H1 (cell line): ENCODE measurements at regions not wholly inside any gene's neighbourhood (a gene's known extent, or its start where the extent isn't known, plus 50 kb on each side); places are given as distances from the start of the nearest gene placed in this dataset.

Source experiments
- CTCF ChIA-PET: fragments of 300-600 bp; sonication (Branson Sonifier 250); formaldehyde crosslinking; loops from one replicate; lab custom pipeline; 2021; ENCODE audit not compliant: partially characterized antibody; lab: Charles Lee
- POLR2A ChIA-PET: fragments of 300-600 bp; sonication (Branson Sonifier 250); formaldehyde crosslinking; loops from one replicate; lab custom pipeline; 2021; ENCODE audit warnings: inconsistent platforms; ENCODE audit not compliant: partially characterized antibody; lab: Charles Lee
- DNase-seq, 2 experiments: peaks; one replicate each; pipeline versions ENCODE4 v3.0.0 to v3.0.0-alpha.2; 2010 to 2022; ENCODE audit warnings: low spot score in 2 of 2, low read depth in 1 of 2, mixed read lengths in 1 of 2
- FAIRE-seq: peaks from 2 replicates; lab custom pipeline; 2011; peaks lifted over from hg19 to GRCh38; lab: Jason Lieb, UNC
- H2AFZ ChIP-seq: 2 replicates; pipeline ENCODE4 v1.8.1; 2012; ENCODE audit warnings: low read length, inconsistent platforms
- H2AK5ac ChIP-seq: 2 replicates; pipeline ENCODE4 v1.6.1; 2013; ENCODE audit warnings: low read depth, low read length
- H2BK120ac ChIP-seq: replicated peaks from 2 replicates; pipeline ENCODE3; 2013; ENCODE audit warnings: low read depth, low read length, inconsistent platforms
- H2BK12ac ChIP-seq: 2 replicates; pipeline ENCODE4 v1.6.1; 2013; ENCODE audit warnings: low read depth, low read length
- H2BK15ac ChIP-seq: 2 replicates; pipeline ENCODE4 v1.6.1; 2013; ENCODE audit warnings: low read length
- H2BK20ac ChIP-seq: 2 replicates; pipeline ENCODE4 v1.6.1; 2013; ENCODE audit warnings: low read length
- H2BK5ac ChIP-seq: 2 replicates; pipeline ENCODE4 v1.6.1; 2013; ENCODE audit warnings: low read depth, low read length
- H3K14ac ChIP-seq: 2 replicates; pipeline ENCODE4 v1.6.1; 2013; ENCODE audit warnings: inconsistent platforms; ENCODE audit not compliant: insufficient read length
- H3K18ac ChIP-seq: 2 replicates; pipeline ENCODE4 v1.6.1; 2013; ENCODE audit warnings: low read length; ENCODE audit errors: extremely low read depth
- H3K23ac ChIP-seq: 2 replicates; pipeline ENCODE4 v1.6.1; 2013; ENCODE audit warnings: inconsistent platforms; ENCODE audit not compliant: insufficient read length
- H3K23me2 ChIP-seq: 2 replicates; pipeline ENCODE4 v1.6.1; 2013; ENCODE audit warnings: low read depth, low read length
- H3K27ac ChIP-seq: 2 replicates; pipeline ENCODE4 v1.6.1; 2011; ENCODE audit warnings: low read depth, low read length, inconsistent platforms
- H3K27me3 ChIP-seq, 4 experiments: replicated peaks in 1 of 4; 1 replicate in 1 of 4; 2 replicates in 3 of 4; pipeline versions ENCODE4 v1.6.1 to v1.8.1; 2011 to 2013; ENCODE audit warnings: low read length in 3 of 4, mild to moderate bottlenecking in 3 of 4, inconsistent platforms in 2 of 4, mixed read lengths in 2 of 4, moderate library complexity in 1 of 4; ENCODE audit not compliant: control insufficient read depth in 3 of 4, insufficient read depth in 3 of 4; ENCODE audit errors: extremely low read depth in 1 of 4
- H3K36me3 ChIP-seq, 4 experiments: 2 replicates each; pipeline versions ENCODE4 v1.6.1 to v1.8.1; 2011 to 2013; ENCODE audit warnings: mild to moderate bottlenecking in 4 of 4, low read length in 3 of 4, moderate library complexity in 2 of 4, control low read depth in 1 of 4, inconsistent platforms in 1 of 4; ENCODE audit not compliant: insufficient read depth in 4 of 4, control insufficient read depth in 2 of 4
- H3K4ac ChIP-seq: replicated peaks from 2 replicates; pipeline ENCODE3; 2013; ENCODE audit warnings: low read length, low read depth, mixed read lengths, inconsistent platforms; ENCODE audit not compliant: insufficient read length
- H3K4me1 ChIP-seq, 4 experiments: replicated peaks in 1 of 4; 1 replicate in 1 of 4; 2 replicates in 3 of 4; pipeline versions ENCODE4 v1.6.1 to v1.8.1; 2011 to 2013; ENCODE audit warnings: low read length in 3 of 4, inconsistent platforms in 2 of 4, mixed read lengths in 1 of 4; ENCODE audit not compliant: insufficient read depth in 4 of 4, control insufficient read depth in 3 of 4
- H3K4me2 ChIP-seq, 2 experiments: 2 replicates each; pipeline versions ENCODE4 v1.6.1 to v1.8.1; 2011 to 2013; ENCODE audit warnings: low read depth in 2 of 2, low read length in 2 of 2, control low read depth in 1 of 2, inconsistent platforms in 1 of 2, mild to moderate bottlenecking in 1 of 2; ENCODE audit not compliant: insufficient read depth in 1 of 2
- H3K4me3 ChIP-seq, 4 experiments: fragments of 200-600, 300-600 bp in 1 of 4; sonication (generic), shearing (Covaris generic), sonication (Bioruptor Twin) in 1 of 4; 2 replicates each; pipeline versions ENCODE4 v1.5.1 to v1.8.1; 2011 to 2016; ENCODE audit warnings: low read length in 4 of 4, low read depth in 3 of 4, control low read depth in 2 of 4, inconsistent platforms in 2 of 4, mild to moderate bottlenecking in 2 of 4, mixed read lengths in 1 of 4, moderate library complexity in 1 of 4; ENCODE audit not compliant: insufficient read depth in 2 of 4; ENCODE audit errors: extremely low read depth in 1 of 4
- H3K56ac ChIP-seq: replicated peaks from 2 replicates; pipeline ENCODE3; 2013; ENCODE audit warnings: low read depth, mild to moderate bottlenecking, mixed read lengths, low read length, inconsistent platforms; ENCODE audit not compliant: insufficient read length
- H3K79me1 ChIP-seq: 2 replicates; pipeline ENCODE4 v1.6.1; 2013; ENCODE audit warnings: low read depth, low read length, control low read depth
- H3K79me2 ChIP-seq, 2 experiments: 2 replicates each; pipeline versions ENCODE4 v1.6.1 to v1.8.1; 2012 to 2013; ENCODE audit warnings: low read length in 2 of 2, mild to moderate bottlenecking in 2 of 2, inconsistent platforms in 1 of 2; ENCODE audit not compliant: insufficient read depth in 2 of 2, control insufficient read depth in 1 of 2
- H3K9ac ChIP-seq, 4 experiments: replicated peaks in 1 of 4; 1 replicate in 1 of 4; 2 replicates in 3 of 4; pipeline versions ENCODE4 v1.6.1 to v1.8.1; 2011 to 2013; ENCODE audit warnings: low read depth in 3 of 4, low read length in 3 of 4, control low read depth in 2 of 4, mild to moderate bottlenecking in 2 of 4, moderate library complexity in 2 of 4, inconsistent platforms in 1 of 4; ENCODE audit errors: extremely low read depth in 1 of 4
- H3K9me3 ChIP-seq, 2 experiments: 2 replicates each; pipeline versions ENCODE4 v1.6.1 to v1.8.1; 2012 to 2013; ENCODE audit warnings: mild to moderate bottlenecking in 2 of 2, moderate library complexity in 2 of 2, control low read depth in 1 of 2, inconsistent platforms in 1 of 2, low read depth in 1 of 2, low read length in 1 of 2, mixed read lengths in 1 of 2; ENCODE audit not compliant: insufficient read depth in 2 of 2
- H4K20me1 ChIP-seq, 2 experiments: replicated peaks in 1 of 2; 2 replicates each; pipeline versions ENCODE3 to v1.8.1; 2011 to 2013; ENCODE audit warnings: inconsistent platforms in 2 of 2, low read length in 2 of 2, mild to moderate bottlenecking in 1 of 2; ENCODE audit not compliant: insufficient read depth in 2 of 2, control insufficient read depth in 1 of 2
- H4K5ac ChIP-seq: 2 replicates; pipeline ENCODE4 v1.6.1; 2013; ENCODE audit warnings: low read length, low read depth, mixed read lengths, inconsistent platforms; ENCODE audit not compliant: insufficient read length
- H4K8ac ChIP-seq: 2 replicates; pipeline ENCODE4 v1.8.0; 2013; ENCODE audit warnings: mild to moderate bottlenecking, moderate library complexity, low read length, inconsistent platforms; ENCODE audit not compliant: insufficient read depth; ENCODE audit errors: extremely low read depth
- H4K91ac ChIP-seq: replicated peaks from 2 replicates; pipeline ENCODE3; 2013; ENCODE audit warnings: low read length, mixed read lengths, inconsistent platforms; ENCODE audit not compliant: insufficient read length
- CREB1 ChIP-seq: IDR thresholded peaks from 2 replicates; pipeline ENCODE4 v1.6.1; 2012; ENCODE audit warnings: inconsistent platforms
- WGBS, 2 experiments: shearing (Covaris generic) in 1 of 2; methylation state at CpG; one replicate each; pipeline versions ENCODE4 v1.1.6 to v1.1.7; 2013 to 2015; ENCODE audit warnings: low lambda C conversion rate in 2 of 2, mixed read lengths in 2 of 2, inconsistent platforms in 1 of 2, low coverage in 1 of 2, missing lambda C conversion rate in 1 of 2; ENCODE audit not compliant: insufficient replicate concordance in 2 of 2, insufficient coverage in 1 of 2, insufficient read length in 1 of 2; ENCODE audit errors: extremely low coverage in 1 of 2, missing lambda C conversion rate in 1 of 2; 5-methylcytosine and 5-hydroxymethylcytosine counted together

GRCh38 chr21:16640297-16641027 lies 872.4 kb upstream of the CXADR start:
- 83% methylated on average over 3 of the region's 3 CpGs; no CpG with 5 or more reads in 1 of the 2 experiments for WGBS, 2 experiments
- H3K18ac ChIP-seq = no peak overlapping the region
- no peaks in the 10 kb centered on the region for H4K20me1 ChIP-seq
- DNase-seq (no peak), FAIRE-seq (no peak)
- no peak overlapping the region for H3K4me2 ChIP-seq
- no peak overlapping the region for H2AK5ac ChIP-seq
- no peak overlapping the region for H3K14ac ChIP-seq
- no peaks in the 10 kb centered on the region for H3K36me3 ChIP-seq
- no peak for TF ChIP-seq CREB1
- no peak overlapping the region for H3K4me3 ChIP-seq
- H2BK12ac ChIP-seq = no peak overlapping the region
- no peaks in the 10 kb centered on the region for H3K79me1 ChIP-seq
- H3K4me1 ChIP-seq = no peaks in the 10 kb centered on the region
- ChIA-PET CTCF (no interaction called here), POLR2A (no interaction called here)
- H3K9ac ChIP-seq = no peak overlapping the region
- H4K91ac ChIP-seq = no peak overlapping the region
- no peak overlapping the region for H2BK20ac ChIP-seq
- no peak overlapping the region for H3K4ac ChIP-seq
- H3K23ac ChIP-seq = no peak overlapping the region
- H3K56ac ChIP-seq = no peak overlapping the region
- H3K27ac ChIP-seq = no peak overlapping the region
- no peaks in the 10 kb centered on the region for H3K79me2 ChIP-seq
- no peak overlapping the region for H2BK15ac ChIP-seq
- H3K23me2 ChIP-seq = no peaks in the 10 kb centered on the region; the same call in 1 of the 2 replicates
- H2BK120ac ChIP-seq = no peak overlapping the region
- H3K9me3 ChIP-seq = peaks cover 0 to 4% of the 10 kb centered on the region in 2 experiments; a peak in 1 of 4 replicates
- H4K5ac ChIP-seq = no peak overlapping the region
- no peak overlapping the region for H4K8ac ChIP-seq
- no peaks in the 10 kb centered on the region; a peak in 1 of 7 replicates for H3K27me3 ChIP-seq
- H2AFZ ChIP-seq = no peak overlapping the region
- no peak overlapping the region for H2BK5ac ChIP-seq
